ENCODE measurements at regions not wholly inside any gene's neighbourhood (a gene's known extent, or its start where the extent isn't known, plus 50 kb on each side); places are given as distances from the start of the nearest gene placed in this dataset.

DNA sequence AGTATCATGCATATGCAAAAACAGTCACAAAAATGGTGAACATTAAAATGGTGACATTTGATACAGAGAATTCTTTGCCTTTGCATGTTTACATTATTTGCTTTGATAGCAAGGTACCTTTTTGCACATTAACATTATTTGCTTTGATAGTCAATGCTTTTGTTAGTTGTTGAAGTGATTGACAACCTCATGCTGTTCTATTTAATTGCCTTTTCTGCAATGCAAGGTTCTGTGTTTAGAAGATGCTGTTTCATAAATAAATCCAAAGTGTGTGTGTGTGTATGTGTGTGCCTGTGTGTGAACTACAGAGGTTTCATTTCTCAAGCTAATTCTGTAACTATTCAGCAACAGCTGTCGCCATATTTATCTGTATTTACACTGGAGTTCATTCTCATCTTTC is 668.7 kb downstream of the NR2F1-AS1 start:
- CTCF ChIA-PET = no interaction called here
- peaks cover 41% of the 10 kb centered on the region for H3K4me1 Mint-ChIP-seq
- H3K27ac Mint-ChIP-seq = no peak overlapping the region
- DNase-seq (ENCODE audit: low spot score) (no peak), ATAC-seq (no peak)
- TF ChIP-seq NFE2L1 (CRISPR knock-in tag; IDR thresholded peaks at IDR 0.05) = no peak
- H3K9me3 Mint-ChIP-seq = peaks cover 5% of the 10 kb centered on the region; the same call in 1 of the 2 replicates
- POLR2A ChIA-PET = no interaction called here
- H3K4me3 Mint-ChIP-seq = no peak overlapping the region
- H3K36me3 Mint-ChIP-seq = no peaks in the 10 kb centered on the region
- no peaks in the 10 kb centered on the region for H3K27me3 Mint-ChIP-seq (ENCODE audit: low read depth)

DNA sequence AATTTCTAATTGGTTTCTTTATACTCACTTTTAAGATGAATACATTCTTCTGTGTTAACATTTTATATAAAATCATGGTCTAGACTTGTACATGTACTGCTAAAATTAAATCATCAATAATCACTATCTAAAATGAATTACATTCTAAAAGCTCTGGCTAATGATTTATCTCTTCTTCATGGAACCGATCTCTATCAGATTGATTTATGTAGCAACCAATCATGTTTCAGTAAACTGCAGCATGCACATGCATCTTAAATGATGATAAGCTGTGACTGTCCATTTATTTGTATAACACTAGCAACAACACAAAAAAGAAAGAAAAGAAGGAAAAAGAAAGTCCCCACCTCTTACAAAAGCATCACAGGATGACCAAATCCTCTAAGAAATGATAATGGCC is 669.2 kb downstream of the NR2F1-AS1 start:
- Mint-ChIP-seq H3K27ac (no peak overlapping the region), H3K27me3 (ENCODE audit: low read depth) (no peaks in the 10 kb centered on the region), H3K9me3 (peaks cover 5% of the 10 kb centered on the region; the same call in 1 of the 2 replicates), H3K36me3 (no peaks in the 10 kb centered on the region), H3K4me3 (no peak overlapping the region), H3K4me1 (peaks cover 41% of the 10 kb centered on the region)
- CTCF ChIA-PET = no interaction called here
- no peak for DNase-seq (ENCODE audit: low spot score)
- POLR2A ChIA-PET = no interaction called here
- no peak for ATAC-seq
- TF ChIP-seq, protein P1, sequence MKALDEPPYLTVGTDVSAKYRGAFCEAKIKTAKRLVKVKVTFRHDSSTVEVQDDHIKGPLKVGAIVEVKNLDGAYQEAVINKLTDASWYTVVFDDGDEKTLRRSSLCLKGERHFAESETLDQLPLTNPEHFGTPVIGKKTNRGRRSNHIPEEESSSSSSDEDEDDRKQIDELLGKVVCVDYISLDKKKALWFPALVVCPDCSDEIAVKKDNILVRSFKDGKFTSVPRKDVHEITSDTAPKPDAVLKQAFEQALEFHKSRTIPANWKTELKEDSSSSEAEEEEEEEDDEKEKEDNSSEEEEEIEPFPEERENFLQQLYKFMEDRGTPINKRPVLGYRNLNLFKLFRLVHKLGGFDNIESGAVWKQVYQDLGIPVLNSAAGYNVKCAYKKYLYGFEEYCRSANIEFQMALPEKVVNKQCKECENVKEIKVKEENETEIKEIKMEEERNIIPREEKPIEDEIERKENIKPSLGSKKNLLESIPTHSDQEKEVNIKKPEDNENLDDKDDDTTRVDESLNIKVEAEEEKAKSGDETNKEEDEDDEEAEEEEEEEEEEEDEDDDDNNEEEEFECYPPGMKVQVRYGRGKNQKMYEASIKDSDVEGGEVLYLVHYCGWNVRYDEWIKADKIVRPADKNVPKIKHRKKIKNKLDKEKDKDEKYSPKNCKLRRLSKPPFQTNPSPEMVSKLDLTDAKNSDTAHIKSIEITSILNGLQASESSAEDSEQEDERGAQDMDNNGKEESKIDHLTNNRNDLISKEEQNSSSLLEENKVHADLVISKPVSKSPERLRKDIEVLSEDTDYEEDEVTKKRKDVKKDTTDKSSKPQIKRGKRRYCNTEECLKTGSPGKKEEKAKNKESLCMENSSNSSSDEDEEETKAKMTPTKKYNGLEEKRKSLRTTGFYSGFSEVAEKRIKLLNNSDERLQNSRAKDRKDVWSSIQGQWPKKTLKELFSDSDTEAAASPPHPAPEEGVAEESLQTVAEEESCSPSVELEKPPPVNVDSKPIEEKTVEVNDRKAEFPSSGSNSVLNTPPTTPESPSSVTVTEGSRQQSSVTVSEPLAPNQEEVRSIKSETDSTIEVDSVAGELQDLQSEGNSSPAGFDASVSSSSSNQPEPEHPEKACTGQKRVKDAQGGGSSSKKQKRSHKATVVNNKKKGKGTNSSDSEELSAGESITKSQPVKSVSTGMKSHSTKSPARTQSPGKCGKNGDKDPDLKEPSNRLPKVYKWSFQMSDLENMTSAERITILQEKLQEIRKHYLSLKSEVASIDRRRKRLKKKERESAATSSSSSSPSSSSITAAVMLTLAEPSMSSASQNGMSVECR (CRISPR knock-in tag; IDR thresholded peaks at IDR 0.05; ENCODE audit: borderline replicate concordance) = no peak
- TF ChIP-seq, protein P2, sequence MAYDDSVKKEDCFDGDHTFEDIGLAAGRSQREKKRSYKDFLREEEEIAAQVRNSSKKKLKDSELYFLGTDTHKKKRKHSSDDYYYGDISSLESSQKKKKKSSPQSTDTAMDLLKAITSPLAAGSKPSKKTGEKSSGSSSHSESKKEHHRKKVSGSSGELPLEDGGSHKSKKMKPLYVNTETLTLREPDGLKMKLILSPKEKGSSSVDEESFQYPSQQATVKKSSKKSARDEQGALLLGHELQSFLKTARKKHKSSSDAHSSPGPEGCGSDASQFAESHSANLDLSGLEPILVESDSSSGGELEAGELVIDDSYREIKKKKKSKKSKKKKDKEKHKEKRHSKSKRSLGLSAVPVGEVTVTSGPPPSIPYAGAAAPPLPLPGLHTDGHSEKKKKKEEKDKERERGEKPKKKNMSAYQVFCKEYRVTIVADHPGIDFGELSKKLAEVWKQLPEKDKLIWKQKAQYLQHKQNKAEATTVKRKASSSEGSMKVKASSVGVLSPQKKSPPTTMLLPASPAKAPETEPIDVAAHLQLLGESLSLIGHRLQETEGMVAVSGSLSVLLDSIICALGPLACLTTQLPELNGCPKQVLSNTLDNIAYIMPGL (CRISPR knock-in tag; IDR thresholded peaks at IDR 0.05) = no peak
- TF ChIP-seq NR1H2 (CRISPR knock-in tag; IDR thresholded peaks at IDR 0.05) (no peak), ELF4 (CRISPR knock-in tag; IDR thresholded peaks at IDR 0.05; ENCODE audit: low read depth) (no peak), NR2C2 (CRISPR knock-in tag; IDR thresholded peaks at IDR 0.05) (no peak), RELA (CRISPR knock-in tag; IDR thresholded peaks at IDR 0.05; ENCODE audit: borderline replicate concordance) (no peak), TCF7 (CRISPR knock-in tag; IDR thresholded peaks at IDR 0.05; ENCODE audit: low read depth) (no peak), ATF1 (CRISPR knock-in tag; IDR thresholded peaks at IDR 0.05) (no peak), GABPB1 (CRISPR knock-in tag; IDR thresholded peaks at IDR 0.05) (no peak)
- TF ChIP-seq, protein P3, sequence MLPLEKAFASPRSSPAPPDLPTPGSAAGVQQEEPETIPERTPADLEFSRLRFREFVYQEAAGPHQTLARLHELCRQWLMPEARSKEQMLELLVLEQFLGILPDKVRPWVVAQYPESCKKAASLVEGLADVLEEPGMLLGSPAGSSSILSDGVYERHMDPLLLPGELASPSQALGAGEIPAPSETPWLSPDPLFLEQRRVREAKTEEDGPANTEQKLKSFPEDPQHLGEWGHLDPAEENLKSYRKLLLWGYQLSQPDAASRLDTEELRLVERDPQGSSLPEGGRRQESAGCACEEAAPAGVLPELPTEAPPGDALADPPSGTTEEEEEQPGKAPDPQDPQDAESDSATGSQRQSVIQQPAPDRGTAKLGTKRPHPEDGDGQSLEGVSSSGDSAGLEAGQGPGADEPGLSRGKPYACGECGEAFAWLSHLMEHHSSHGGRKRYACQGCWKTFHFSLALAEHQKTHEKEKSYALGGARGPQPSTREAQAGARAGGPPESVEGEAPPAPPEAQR (CRISPR knock-in tag; IDR thresholded peaks at IDR 0.05) = no peak
- TF ChIP-seq, protein P4, sequence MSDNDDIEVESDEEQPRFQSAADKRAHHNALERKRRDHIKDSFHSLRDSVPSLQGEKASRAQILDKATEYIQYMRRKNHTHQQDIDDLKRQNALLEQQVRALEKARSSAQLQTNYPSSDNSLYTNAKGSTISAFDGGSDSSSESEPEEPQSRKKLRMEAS (CRISPR knock-in tag; IDR thresholded peaks at IDR 0.05) = no peak
- TF ChIP-seq, protein P5, sequence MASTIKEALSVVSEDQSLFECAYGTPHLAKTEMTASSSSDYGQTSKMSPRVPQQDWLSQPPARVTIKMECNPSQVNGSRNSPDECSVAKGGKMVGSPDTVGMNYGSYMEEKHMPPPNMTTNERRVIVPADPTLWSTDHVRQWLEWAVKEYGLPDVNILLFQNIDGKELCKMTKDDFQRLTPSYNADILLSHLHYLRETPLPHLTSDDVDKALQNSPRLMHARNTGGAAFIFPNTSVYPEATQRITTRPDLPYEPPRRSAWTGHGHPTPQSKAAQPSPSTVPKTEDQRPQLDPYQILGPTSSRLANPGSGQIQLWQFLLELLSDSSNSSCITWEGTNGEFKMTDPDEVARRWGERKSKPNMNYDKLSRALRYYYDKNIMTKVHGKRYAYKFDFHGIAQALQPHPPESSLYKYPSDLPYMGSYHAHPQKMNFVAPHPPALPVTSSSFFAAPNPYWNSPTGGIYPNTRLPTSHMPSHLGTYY (CRISPR knock-in tag; IDR thresholded peaks at IDR 0.05) = no peak
- TF ChIP-seq, protein P6, sequence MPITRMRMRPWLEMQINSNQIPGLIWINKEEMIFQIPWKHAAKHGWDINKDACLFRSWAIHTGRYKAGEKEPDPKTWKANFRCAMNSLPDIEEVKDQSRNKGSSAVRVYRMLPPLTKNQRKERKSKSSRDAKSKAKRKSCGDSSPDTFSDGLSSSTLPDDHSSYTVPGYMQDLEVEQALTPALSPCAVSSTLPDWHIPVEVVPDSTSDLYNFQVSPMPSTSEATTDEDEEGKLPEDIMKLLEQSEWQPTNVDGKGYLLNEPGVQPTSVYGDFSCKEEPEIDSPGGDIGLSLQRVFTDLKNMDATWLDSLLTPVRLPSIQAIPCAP (CRISPR knock-in tag; IDR thresholded peaks at IDR 0.05) = no peak
- TF ChIP-seq, protein P7, sequence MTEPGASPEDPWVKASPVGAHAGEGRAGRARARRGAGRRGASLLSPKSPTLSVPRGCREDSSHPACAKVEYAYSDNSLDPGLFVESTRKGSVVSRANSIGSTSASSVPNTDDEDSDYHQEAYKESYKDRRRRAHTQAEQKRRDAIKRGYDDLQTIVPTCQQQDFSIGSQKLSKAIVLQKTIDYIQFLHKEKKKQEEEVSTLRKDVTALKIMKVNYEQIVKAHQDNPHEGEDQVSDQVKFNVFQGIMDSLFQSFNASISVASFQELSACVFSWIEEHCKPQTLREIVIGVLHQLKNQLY (CRISPR knock-in tag; IDR thresholded peaks at IDR 0.05) = no peak
- TF ChIP-seq, protein P8, sequence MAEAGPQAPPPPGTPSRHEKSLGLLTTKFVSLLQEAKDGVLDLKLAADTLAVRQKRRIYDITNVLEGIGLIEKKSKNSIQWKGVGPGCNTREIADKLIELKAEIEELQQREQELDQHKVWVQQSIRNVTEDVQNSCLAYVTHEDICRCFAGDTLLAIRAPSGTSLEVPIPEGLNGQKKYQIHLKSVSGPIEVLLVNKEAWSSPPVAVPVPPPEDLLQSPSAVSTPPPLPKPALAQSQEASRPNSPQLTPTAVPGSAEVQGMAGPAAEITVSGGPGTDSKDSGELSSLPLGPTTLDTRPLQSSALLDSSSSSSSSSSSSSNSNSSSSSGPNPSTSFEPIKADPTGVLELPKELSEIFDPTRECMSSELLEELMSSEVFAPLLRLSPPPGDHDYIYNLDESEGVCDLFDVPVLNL (CRISPR knock-in tag; IDR thresholded peaks at IDR 0.05; ENCODE audit: borderline replicate concordance, low read depth) = no peak
- TF ChIP-seq, protein P9, sequence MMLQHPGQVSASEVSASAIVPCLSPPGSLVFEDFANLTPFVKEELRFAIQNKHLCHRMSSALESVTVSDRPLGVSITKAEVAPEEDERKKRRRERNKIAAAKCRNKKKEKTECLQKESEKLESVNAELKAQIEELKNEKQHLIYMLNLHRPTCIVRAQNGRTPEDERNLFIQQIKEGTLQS (CRISPR knock-in tag; conservative IDR thresholded peaks at IDR 0.05) = no peak
- TF ChIP-seq, protein P10, sequence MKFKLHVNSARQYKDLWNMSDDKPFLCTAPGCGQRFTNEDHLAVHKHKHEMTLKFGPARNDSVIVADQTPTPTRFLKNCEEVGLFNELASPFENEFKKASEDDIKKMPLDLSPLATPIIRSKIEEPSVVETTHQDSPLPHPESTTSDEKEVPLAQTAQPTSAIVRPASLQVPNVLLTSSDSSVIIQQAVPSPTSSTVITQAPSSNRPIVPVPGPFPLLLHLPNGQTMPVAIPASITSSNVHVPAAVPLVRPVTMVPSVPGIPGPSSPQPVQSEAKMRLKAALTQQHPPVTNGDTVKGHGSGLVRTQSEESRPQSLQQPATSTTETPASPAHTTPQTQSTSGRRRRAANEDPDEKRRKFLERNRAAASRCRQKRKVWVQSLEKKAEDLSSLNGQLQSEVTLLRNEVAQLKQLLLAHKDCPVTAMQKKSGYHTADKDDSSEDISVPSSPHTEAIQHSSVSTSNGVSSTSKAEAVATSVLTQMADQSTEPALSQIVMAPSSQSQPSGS (CRISPR knock-in tag; IDR thresholded peaks at IDR 0.05; ENCODE audit: borderline replicate concordance, low read depth) = no peak
